Glutamatergic neuron (in vitro differentiated cells): ENCODE measurements at regions not wholly inside any gene's neighbourhood (a gene's known extent, or its start where the extent isn't known, plus 50 kb on each side); places are given as distances from the start of the nearest gene placed in this dataset.
"Not testable (repeated sequence)": the region's sequence is repeated elsewhere in the genome, so short reads cannot be mapped to it uniquely, and the experiment has no call there.

Source experiments
- DNase-seq: peaks from one replicate; pipeline ENCODE4 v3.0.0; 2022
- H3K27ac Mint-ChIP-seq: one replicate; pipeline ENCODE4 v1.8.0; 2020; ENCODE audit warnings: mild to moderate bottlenecking, mixed read lengths, inconsistent platforms; ENCODE audit not compliant: unreplicated experiment
- H3K27me3 Mint-ChIP-seq: one replicate; pipeline ENCODE4 v1.8.0; 2020; ENCODE audit warnings: mild to moderate bottlenecking, moderate library complexity, mixed read lengths, inconsistent platforms; ENCODE audit not compliant: unreplicated experiment
- H3K36me3 Mint-ChIP-seq: one replicate; pipeline ENCODE4 v1.8.0; 2020; ENCODE audit warnings: mild to moderate bottlenecking, mixed read lengths, inconsistent platforms; ENCODE audit not compliant: unreplicated experiment
- H3K4me1 Mint-ChIP-seq: one replicate; pipeline ENCODE4 v1.8.0; 2020; ENCODE audit warnings: mild to moderate bottlenecking, low read depth, mixed read lengths, inconsistent platforms; ENCODE audit not compliant: unreplicated experiment
- H3K4me3 Mint-ChIP-seq: one replicate; pipeline ENCODE4 v1.8.0; 2020; ENCODE audit warnings: mild to moderate bottlenecking, mixed read lengths, inconsistent platforms; ENCODE audit not compliant: unreplicated experiment
- H3K9me3 Mint-ChIP-seq: one replicate; pipeline ENCODE4 v1.8.0; 2020; ENCODE audit warnings: mild to moderate bottlenecking, moderate library complexity, mixed read lengths, inconsistent platforms; ENCODE audit not compliant: unreplicated experiment
- CTCF ChIP-seq: fragments of 200-600 bp; sonication (generic); IDR thresholded peaks from one replicate; pipeline ENCODE4 v1.5.0; 2021; ENCODE audit not compliant: partially characterized antibody, unreplicated experiment

- no peak for TF ChIP-seq CTCF
- no peak for DNase-seq
- Mint-ChIP-seq H3K4me3 (no peak overlapping the region), H3K36me3 (no peaks in the 10 kb centered on the region), H3K27ac (no peak overlapping the region), H3K4me1 (no peaks in the 10 kb centered on the region), H3K27me3 (no peaks in the 10 kb centered on the region), H3K9me3 (peaks cover 2% of the 10 kb centered on the region)
Measured at GRCh38 chr1:147391114-147391513, 148.6 kb downstream of the CHD1L start.

GRCh38 chr1:147402326-147403045 is 138.8 kb upstream of the BCL9 start:
- H3K9me3 Mint-ChIP-seq, H3K27me3 Mint-ChIP-seq, H3K4me3 Mint-ChIP-seq, DNase-seq, H3K27ac Mint-ChIP-seq, H3K36me3 Mint-ChIP-seq, H3K4me1 Mint-ChIP-seq: not testable (repeated sequence)

GRCh38 chr1:147404344-147404743 is 137.0 kb upstream of the BCL9 start:
- not testable (repeated sequence) for H3K4me3 Mint-ChIP-seq, DNase-seq, H3K9me3 Mint-ChIP-seq, H3K27me3 Mint-ChIP-seq, H3K27ac Mint-ChIP-seq, H3K4me1 Mint-ChIP-seq, H3K36me3 Mint-ChIP-seq

- no peaks in the 10 kb centered on the region for H3K27me3 Mint-ChIP-seq
- TF ChIP-seq CTCF: no peak
Measured at GRCh38 chr1:147409886-147410285, 131.4 kb upstream of the BCL9 start.

GRCh38 chr1:147413110-147413605 is 128.1 kb upstream of the BCL9 start:
- no peak overlapping the region for H3K27ac Mint-ChIP-seq

More at GRCh38 chr1:147409886-147410285, 131.4 kb upstream of the BCL9 start:
- H3K4me3 Mint-ChIP-seq: no peak overlapping the region
- H3K9me3 Mint-ChIP-seq: peaks cover 3% of the 10 kb centered on the region
- no peaks in the 10 kb centered on the region for H3K4me1 Mint-ChIP-seq
- DNase-seq: no peak
- H3K36me3 Mint-ChIP-seq: peaks cover 3% of the 10 kb centered on the region
- H3K27ac Mint-ChIP-seq: no peak overlapping the region

More at GRCh38 chr1:147413110-147413605, 128.1 kb upstream of the BCL9 start:
- DNase-seq: no peak
- TF ChIP-seq CTCF: no peak
- H3K4me1 Mint-ChIP-seq: no peaks in the 10 kb centered on the region
- H3K9me3 Mint-ChIP-seq: peaks cover 2% of the 10 kb centered on the region
- H3K27me3 Mint-ChIP-seq: no peaks in the 10 kb centered on the region
- no peak overlapping the region for H3K4me3 Mint-ChIP-seq
- H3K36me3 Mint-ChIP-seq: peaks cover 3% of the 10 kb centered on the region
